Stomach (tissue), 8 donors: ENCODE measurements at regions not wholly inside any gene's neighbourhood (a gene's known extent, or its start where the extent isn't known, plus 50 kb on each side); places are given as distances from the start of the nearest gene placed in this dataset.

Experiments
- DNase-seq, 2 donors: peaks; one replicate each; pipeline versions ENCODE4 v3.0.0 to v3.0.0-alpha.2; 2013 to 2019
- H3K27ac ChIP-seq, 5 donors: fragments of 200-600 bp in 4 of 5; sonication (generic) in 4 of 5; one replicate each; pipeline ENCODE4 v1.5.1; 2013 to 2019; ENCODE audit warnings: mild to moderate bottlenecking in 1 of 5, moderate library complexity in 1 of 5
- H3K27me3 ChIP-seq, 3 donors: fragments of 200-600 bp; sonication (generic); one replicate each; pipeline ENCODE4 v1.5.1; 2017 to 2019; ENCODE audit warnings: mixed run types in 1 of 3
- H3K36me3 ChIP-seq, 4 donors: fragments of 200-600 bp; sonication (generic); 1 replicate in 3 of 4; 2 replicates in 1 of 4; pipeline ENCODE4 v1.5.1; 2016 to 2019
- H3K4me1 ChIP-seq, 4 donors: fragments of 200-600 bp; sonication (generic); one replicate each; pipeline ENCODE4 v1.5.1; 2016 to 2019
- H3K4me3 ChIP-seq, 4 donors: fragments of 200-600 bp; sonication (generic) in 3 of 4; one replicate each; pipeline ENCODE4 v1.5.1; 2016 to 2019; ENCODE audit warnings: mild to moderate bottlenecking in 1 of 4
- H3K9me3 ChIP-seq, 4 donors: fragments of 200-600 bp; sonication (generic); one replicate each; pipeline ENCODE4 v1.5.1; 2016 to 2019
- CTCF ChIP-seq, 7 experiments: fragments of 450-650 bp in 4 of 7; fragments of 200-600 bp in 3 of 7; sonication (generic) in 3 of 7; IDR thresholded peaks; one replicate each; pipeline ENCODE4 v1.5.1; 2016 to 2019; ENCODE audit warnings: antibody characterized with exemption in 7 of 7, control low read depth in 2 of 7, mild to moderate bottlenecking in 1 of 7
- EP300 ChIP-seq: sonication (generic); formaldehyde crosslinking; IDR thresholded peaks from one replicate; pipeline ENCODE4 v1.6.1; 2017; ENCODE audit warnings: antibody characterized with exemption
- POLR2A ChIP-seq, 4 donors: fragments of 450-650 bp; IDR thresholded peaks; one replicate each; pipeline ENCODE4 v1.6.1; 2016; ENCODE audit warnings: antibody characterized with exemption in 4 of 4, control low read depth in 2 of 4, mild to moderate bottlenecking in 1 of 4, moderate library complexity in 1 of 4
- POLR2AphosphoS5 ChIP-seq, 3 donors: sonication (generic); formaldehyde crosslinking; IDR thresholded peaks; one replicate each; pipeline ENCODE4 v1.6.1; 2016; ENCODE audit warnings: antibody characterized with exemption in 3 of 3
- whole genome bisulfite sequencing, 5 donors: extraction: QIAGEN DNeasy Blood & Tissue Kit in 3 of 5; methylation state at CpG; one replicate each; pipeline versions ENCODE4 v1.1.5 to v1.1.7; 2013 to 2018; 5-methylcytosine and 5-hydroxymethylcytosine counted together
- intact Hi-C: fragments of 100-400 bp; cut with DNase I; formaldehyde crosslinking; loops from one replicate; pipeline ENCODE4 v1.15.1; 2023; ENCODE audit warnings: low total_unique reads
- donor health status: healthy with polysubstance abuse.
- donor health status: Bipolar disorder and iron deficiency.
- donor health status: healthy.

- intact Hi-C loops = no loop called here
- Histone ChIP-seq H3K36me3 (no peaks in the 10 kb centered on the region), H3K27me3 (no peaks in the 10 kb centered on the region), H3K4me3 (no peak overlapping the region), H3K27ac (no peak overlapping the region), H3K4me1 (peaks cover 2 to 26% (median 9%) of the 10 kb centered on the region in 4 donors), H3K9me3 (no peaks in the 10 kb centered on the region)
- peak in 1 of 2 donors; percentile 30 for DNase-seq
- no peak for TF ChIP-seq POLR2AphosphoS5 (IDR thresholded peaks at IDR 0.05)
- TF ChIP-seq POLR2A (IDR thresholded peaks at IDR 0.05) = no peak
- TF ChIP-seq EP300 = no peak
- no peak for TF ChIP-seq CTCF (IDR thresholded peaks at IDR 0.05)
These were observed 79.9 kb downstream of the CTAGE1 start for GRCh38 chr18:22337833-22338232.

GRCh38 chr18:22337306-22337705 lies 80.4 kb downstream of the CTAGE1 start:
- intact Hi-C loops = no loop called here
- H3K4me1 ChIP-seq = peaks cover 0 to 21% (median 9%) of the 10 kb centered on the region in 4 donors
- no peak overlapping the region for H3K4me3 ChIP-seq
- H3K27ac ChIP-seq = no peak overlapping the region
- H3K9me3 ChIP-seq = no peaks in the 10 kb centered on the region
- no peak for TF ChIP-seq CTCF (IDR thresholded peaks at IDR 0.05)
- TF ChIP-seq POLR2AphosphoS5 (IDR thresholded peaks at IDR 0.05) = no peak
- no peak for TF ChIP-seq EP300
- TF ChIP-seq POLR2A (IDR thresholded peaks at IDR 0.05) = no peak
- no peaks in the 10 kb centered on the region for H3K36me3 ChIP-seq
- H3K27me3 ChIP-seq = no peaks in the 10 kb centered on the region
- WGBS, 5 donors = 70 to 91% (median 87%) methylated on average over 3 of the region's 3 CpGs
- peak in 1 of 2 donors; percentile 42 for DNase-seq

GRCh38 chr18:22336406-22336805 lies 81.3 kb downstream of the CTAGE1 start:
- intact Hi-C loops = no loop called here
- WGBS, 5 donors = 78 to 92% (median 86%) methylated on average over 4 of the region's 4 CpGs
- no peak for DNase-seq
- Histone ChIP-seq H3K27ac (no peak overlapping the region), H3K4me3 (peak overlapping the region in 1 of 4 donors; percentile 3), H3K36me3 (no peaks in the 10 kb centered on the region), H3K27me3 (no peaks in the 10 kb centered on the region), H3K4me1 (peaks cover 0 to 18% (median 9%) of the 10 kb centered on the region in 4 donors), H3K9me3 (no peaks in the 10 kb centered on the region)
- no peak for TF ChIP-seq EP300
- no peak for TF ChIP-seq POLR2AphosphoS5 (IDR thresholded peaks at IDR 0.05)
- TF ChIP-seq POLR2A (IDR thresholded peaks at IDR 0.05) = no peak
- TF ChIP-seq CTCF (IDR thresholded peaks at IDR 0.05) = no peak

GRCh38 chr18:22335731-22336198 lies 82.0 kb downstream of the CTAGE1 start:
- Histone ChIP-seq H3K4me1 (peaks cover 0 to 18% (median 9%) of the 10 kb centered on the region in 4 donors), H3K9me3 (no peaks in the 10 kb centered on the region), H3K27ac (peak overlapping the region; percentile 5 to 63 (median 43)), H3K27me3 (no peaks in the 10 kb centered on the region), H3K36me3 (no peaks in the 10 kb centered on the region), H3K4me3 (peak overlapping the region in 2 of 4 donors; percentile 3 to 12)
- peak; percentile 60 to 66 for DNase-seq
- intact Hi-C loops = no loop called here
- WGBS, 5 donors = 23 to 48% (median 34%) methylated on average over 13 to 15 of the region's 15 CpGs
- TF ChIP-seq EP300 = no peak
- no peak for TF ChIP-seq POLR2AphosphoS5 (IDR thresholded peaks at IDR 0.05)
- TF ChIP-seq CTCF (IDR thresholded peaks at IDR 0.05) = no peak
